ENCODE measurements at regions not wholly inside any gene's neighbourhood (a gene's known extent, or its start where the extent isn't known, plus 50 kb on each side); places are given as distances from the start of the nearest gene placed in this dataset.
A peak's percentile ranks its signal among the peaks of the same experiment; 100 is the strongest.

GRCh38 chr16:5634666-5635180 is 537.1 kb upstream of the EEF2KMT start:
- Histone ChIP-seq H3K9ac (ENCODE audit: insufficient read length, low read depth) (no peak overlapping the region), H3K9me3 (ENCODE audit: insufficient read depth, low read length) (no peaks in the 10 kb centered on the region), H3K4me1 (ENCODE audit: insufficient read depth, insufficient read length) (peaks cover 2% of the 10 kb centered on the region), H3K4me3 (ENCODE audit: insufficient read length, low read depth) (no peak overlapping the region), H3K36me3 (ENCODE audit: insufficient read depth, insufficient read length, low read length) (no peaks in the 10 kb centered on the region), H3K27me3 (ENCODE audit: insufficient read depth, insufficient read length) (no peaks in the 10 kb centered on the region)
- no peak for DNase-seq (ENCODE audit: low read depth, low spot score)
- no peak for TF ChIP-seq YY1 (IDR thresholded peaks at IDR 0.05; ENCODE audit: insufficient read depth, insufficient read length)
- no peak for TF ChIP-seq SUZ12 (IDR thresholded peaks at IDR 0.05; ENCODE audit: extremely low read depth, insufficient read depth, insufficient read length)
- TF ChIP-seq ZNF274 (IDR thresholded peaks at IDR 0.05; ENCODE audit: low read depth, low read length) = no peak

- Histone ChIP-seq H3K9ac (ENCODE audit: insufficient read length, low read depth) (no peak overlapping the region), H3K4me3 (ENCODE audit: insufficient read length, low read depth) (no peak overlapping the region), H3K4me1 (ENCODE audit: insufficient read depth, insufficient read length) (no peaks in the 10 kb centered on the region), H3K9me3 (ENCODE audit: insufficient read depth, low read length) (no peaks in the 10 kb centered on the region), H3K36me3 (ENCODE audit: insufficient read depth, insufficient read length, low read length) (no peaks in the 10 kb centered on the region), H3K27me3 (ENCODE audit: insufficient read depth, insufficient read length) (no peaks in the 10 kb centered on the region)
- DNase-seq (ENCODE audit: low read depth, low spot score) = peak; percentile 51
- TF ChIP-seq SUZ12 (IDR thresholded peaks at IDR 0.05; ENCODE audit: extremely low read depth, insufficient read depth, insufficient read length) = no peak
- no peak for TF ChIP-seq ZNF274 (IDR thresholded peaks at IDR 0.05; ENCODE audit: low read depth, low read length)
- no peak for TF ChIP-seq YY1 (IDR thresholded peaks at IDR 0.05; ENCODE audit: insufficient read depth, insufficient read length)
Observed at GRCh38 chr16:5633845-5634440, 536.3 kb upstream of the EEF2KMT start.

GRCh38 chr16:5622234-5622884 is 524.8 kb upstream of the EEF2KMT start:
- Histone ChIP-seq H3K9ac (ENCODE audit: insufficient read length, low read depth) (no peak overlapping the region), H3K4me1 (ENCODE audit: insufficient read depth, insufficient read length) (no peaks in the 10 kb centered on the region), H3K4me3 (ENCODE audit: insufficient read length, low read depth) (no peak overlapping the region), H3K27me3 (ENCODE audit: insufficient read depth, insufficient read length) (peaks cover 2% of the 10 kb centered on the region), H3K9me3 (ENCODE audit: insufficient read depth, low read length) (peaks cover 2% of the 10 kb centered on the region; the same call in 1 of the 2 replicates), H3K36me3 (ENCODE audit: insufficient read depth, insufficient read length, low read length) (no peaks in the 10 kb centered on the region)
- no peak for TF ChIP-seq YY1 (IDR thresholded peaks at IDR 0.05; ENCODE audit: insufficient read depth, insufficient read length)
- TF ChIP-seq SUZ12 (IDR thresholded peaks at IDR 0.05; ENCODE audit: extremely low read depth, insufficient read depth, insufficient read length) = no peak
- no peak for TF ChIP-seq ZNF274 (IDR thresholded peaks at IDR 0.05; ENCODE audit: low read depth, low read length)
- no peak for DNase-seq (ENCODE audit: low read depth, low spot score)

- Histone ChIP-seq H3K9ac (ENCODE audit: insufficient read length, low read depth) (no peak overlapping the region), H3K36me3 (ENCODE audit: insufficient read depth, insufficient read length, low read length) (no peaks in the 10 kb centered on the region), H3K4me3 (ENCODE audit: insufficient read length, low read depth) (no peak overlapping the region), H3K27me3 (ENCODE audit: insufficient read depth, insufficient read length) (peaks cover 7% of the 10 kb centered on the region), H3K9me3 (ENCODE audit: insufficient read depth, low read length) (no peaks in the 10 kb centered on the region), H3K4me1 (ENCODE audit: insufficient read depth, insufficient read length) (no peaks in the 10 kb centered on the region)
- DNase-seq (ENCODE audit: low read depth, low spot score) = no peak
- no peak for TF ChIP-seq YY1 (IDR thresholded peaks at IDR 0.05; ENCODE audit: insufficient read depth, insufficient read length)
- TF ChIP-seq SUZ12 (IDR thresholded peaks at IDR 0.05; ENCODE audit: extremely low read depth, insufficient read depth, insufficient read length) = no peak
- no peak for TF ChIP-seq ZNF274 (IDR thresholded peaks at IDR 0.05; ENCODE audit: low read depth, low read length)
Observed at GRCh38 chr16:5621826-5622225, 524.2 kb upstream of the EEF2KMT start.

GRCh38 chr16:5619304-5619703 is 521.7 kb upstream of the EEF2KMT start:
- no peaks in the 10 kb centered on the region for H3K9me3 ChIP-seq (ENCODE audit: insufficient read depth, low read length)
- H3K36me3 ChIP-seq (ENCODE audit: insufficient read depth, insufficient read length, low read length) = no peaks in the 10 kb centered on the region
- no peak for DNase-seq (ENCODE audit: low read depth, low spot score)
- H3K9ac ChIP-seq (ENCODE audit: insufficient read length, low read depth) = no peak overlapping the region
- H3K4me3 ChIP-seq (ENCODE audit: insufficient read length, low read depth) = no peak overlapping the region
- H3K4me1 ChIP-seq (ENCODE audit: insufficient read depth, insufficient read length) = peaks cover 2% of the 10 kb centered on the region
- peaks cover 12% of the 10 kb centered on the region for H3K27me3 ChIP-seq (ENCODE audit: insufficient read depth, insufficient read length)
- TF ChIP-seq SUZ12 (IDR thresholded peaks at IDR 0.05; ENCODE audit: extremely low read depth, insufficient read depth, insufficient read length) (no peak), ZNF274 (IDR thresholded peaks at IDR 0.05; ENCODE audit: low read depth, low read length) (no peak), YY1 (IDR thresholded peaks at IDR 0.05; ENCODE audit: insufficient read depth, insufficient read length) (no peak)

GRCh38 chr16:5616841-5617240 is 519.2 kb upstream of the EEF2KMT start:
- TF ChIP-seq ZNF274 (IDR thresholded peaks at IDR 0.05; ENCODE audit: low read depth, low read length) = no peak
- no peak for TF ChIP-seq YY1 (IDR thresholded peaks at IDR 0.05; ENCODE audit: insufficient read depth, insufficient read length)
- no peak for TF ChIP-seq SUZ12 (IDR thresholded peaks at IDR 0.05; ENCODE audit: extremely low read depth, insufficient read depth, insufficient read length)
- Histone ChIP-seq H3K9ac (ENCODE audit: insufficient read length, low read depth) (no peak overlapping the region), H3K36me3 (ENCODE audit: insufficient read depth, insufficient read length, low read length) (no peaks in the 10 kb centered on the region), H3K27me3 (ENCODE audit: insufficient read depth, insufficient read length) (peaks cover 12% of the 10 kb centered on the region), H3K9me3 (ENCODE audit: insufficient read depth, low read length) (no peaks in the 10 kb centered on the region; the same call in 1 of the 2 replicates), H3K4me1 (ENCODE audit: insufficient read depth, insufficient read length) (peaks cover 2% of the 10 kb centered on the region), H3K4me3 (ENCODE audit: insufficient read length, low read depth) (no peak overlapping the region)
- no peak for DNase-seq (ENCODE audit: low read depth, low spot score)
